ENCODE measurements at regions not wholly inside any gene's neighbourhood (a gene's known extent, or its start where the extent isn't known, plus 50 kb on each side); places are given as distances from the start of the nearest gene placed in this dataset.
A peak's percentile ranks its signal among the peaks of the same experiment; 100 is the strongest.
"Not testable (repeated sequence)": the region's sequence is repeated elsewhere in the genome, so short reads cannot be mapped to it uniquely, and the experiment has no call there.

- DNase-seq, result no peak
Measured at GRCh38 chr18:78798402-78799175, 181.0 kb upstream of the SALL3 start.

GRCh38 chr18:78799382-78800089 lies 180.1 kb upstream of the SALL3 start:
- DNase-seq, result no peak

GRCh38 chr18:78800102-78800851 lies 179.3 kb upstream of the SALL3 start:
- not testable (repeated sequence) for DNase-seq

- DNase-seq, result no peak
Measured at GRCh38 chr18:78801011-78801410, 178.6 kb upstream of the SALL3 start.

GRCh38 chr18:78803104-78803503 lies 176.5 kb upstream of the SALL3 start:
- DNase-seq, result no peak

GRCh38 chr18:78804206-78805030 lies 175.2 kb upstream of the SALL3 start:
- DNase-seq, result no peak

GRCh38 chr18:78805840-78806239 lies 173.8 kb upstream of the SALL3 start:
- peak in 1 of 56 donors; percentile 13 for DNase-seq

GRCh38 chr18:78807668-78808067 lies 171.9 kb upstream of the SALL3 start:
- no peak for DNase-seq

GRCh38 chr18:78809845-78810244 lies 169.8 kb upstream of the SALL3 start:
- no peak for DNase-seq

GRCh38 chr18:78810706-78811105 lies 168.9 kb upstream of the SALL3 start:
- no peak for DNase-seq

- DNase-seq, result no peak
Measured at GRCh38 chr18:78812067-78812466, 167.6 kb upstream of the SALL3 start.

- DNase-seq, result no peak
Measured at GRCh38 chr18:78813156-78813555, 166.5 kb upstream of the SALL3 start.

GRCh38 chr18:78813936-78814710 lies 165.5 kb upstream of the SALL3 start:
- no peak for DNase-seq

GRCh38 chr18:78814766-78815165 lies 164.9 kb upstream of the SALL3 start:
- DNase-seq, result no peak

- DNase-seq, result no peak
Measured at GRCh38 chr18:78816114-78816513, 163.5 kb upstream of the SALL3 start.

- no peak for DNase-seq
Measured at GRCh38 chr18:78816916-78817315, 162.7 kb upstream of the SALL3 start.

GRCh38 chr18:78818495-78818894 lies 161.1 kb upstream of the SALL3 start:
- DNase-seq, result no peak

GRCh38 chr18:78818961-78819360 lies 160.7 kb upstream of the SALL3 start:
- DNase-seq, result no peak

- DNase-seq, result no peak
Measured at GRCh38 chr18:78820161-78820834, 159.3 kb upstream of the SALL3 start.

GRCh38 chr18:78821396-78821795 lies 158.2 kb upstream of the SALL3 start:
- DNase-seq, result no peak
